GM21528 (cell line): ENCODE measurements at regions not wholly inside any gene's neighbourhood (a gene's known extent, or its start where the extent isn't known, plus 50 kb on each side); places are given as distances from the start of the nearest gene placed in this dataset.

Experiments
- ATAC-seq: cut with Tn5 transposase; IDR thresholded peaks from one replicate; pipeline ENCODE4 v1.9.1; 2021; ENCODE audit warnings: mild to moderate bottlenecking, moderate library complexity; ENCODE audit not compliant: unreplicated experiment, low FRiP score

GRCh38 chr1:209491496-209491895, 92.0 kb upstream of the CAMK1G start:
- ATAC-seq, result no peak

GRCh38 chr1:209491897-209492296, 91.6 kb upstream of the CAMK1G start:
- ATAC-seq, result no peak

GRCh38 chr1:209493559-209493958, 90.0 kb upstream of the CAMK1G start:
- ATAC-seq, result no peak

GRCh38 chr1:209497729-209498128, 85.8 kb upstream of the CAMK1G start:
- no peak for ATAC-seq

GRCh38 chr1:209500993-209501392, 82.5 kb upstream of the CAMK1G start:
- no peak for ATAC-seq

GRCh38 chr1:209503196-209503595, 80.3 kb upstream of the CAMK1G start:
- no peak for ATAC-seq

GRCh38 chr1:209504571-209504970, 78.9 kb upstream of the CAMK1G start:
- no peak for ATAC-seq

GRCh38 chr1:209505044-209505443, 78.5 kb upstream of the CAMK1G start:
- no peak for ATAC-seq

- no peak for ATAC-seq
These were observed 77.4 kb upstream of the CAMK1G start for GRCh38 chr1:209506101-209506500.

- ATAC-seq, result no peak
These were observed 74.5 kb upstream of the CAMK1G start for GRCh38 chr1:209509039-209509438.

- no peak for ATAC-seq
These were observed 73.5 kb upstream of the CAMK1G start for GRCh38 chr1:209510063-209510462.

GRCh38 chr1:209511169-209511568, 72.3 kb upstream of the CAMK1G start:
- no peak for ATAC-seq

GRCh38 chr1:209512821-209513220, 70.7 kb upstream of the CAMK1G start:
- ATAC-seq, result no peak

- no peak for ATAC-seq
These were observed 70.3 kb upstream of the CAMK1G start for GRCh38 chr1:209513226-209513625.

GRCh38 chr1:209516771-209517680, 66.5 kb upstream of the CAMK1G start:
- no peak for ATAC-seq

- ATAC-seq, result no peak
These were observed 65.8 kb upstream of the CAMK1G start for GRCh38 chr1:209517681-209518050.

- no peak for ATAC-seq
These were observed 63.7 kb upstream of the CAMK1G start for GRCh38 chr1:209519786-209520185.

- ATAC-seq, result no peak
These were observed 60.7 kb upstream of the CAMK1G start for GRCh38 chr1:209522826-209523225.

GRCh38 chr1:209526137-209526536, 57.4 kb upstream of the CAMK1G start:
- ATAC-seq, result no peak

GRCh38 chr1:209527372-209527771, 56.1 kb upstream of the CAMK1G start:
- ATAC-seq, result no peak

- ATAC-seq, result no peak
These were observed 55.4 kb upstream of the CAMK1G start for GRCh38 chr1:209527993-209528717.

- ATAC-seq, result no peak
These were observed 54.3 kb upstream of the CAMK1G start for GRCh38 chr1:209529233-209529632.
